C4-2B (cell line): ENCODE measurements at regions not wholly inside any gene's neighbourhood (a gene's known extent, or its start where the extent isn't known, plus 50 kb on each side); places are given as distances from the start of the nearest gene placed in this dataset.
"Not testable (repeated sequence)": the region's sequence is repeated elsewhere in the genome, so short reads cannot be mapped to it uniquely, and the experiment has no call there.

Source experiments
- CTCF ChIP-seq: fragments of 450-650 bp; conservative IDR thresholded peaks from 2 replicates; pipeline ENCODE4 v1.5.1; 2017; ENCODE audit warnings: mild to moderate bottlenecking
- ZFX ChIP-seq: fragments of 450-650 bp; IDR thresholded peaks from 2 replicates; pipeline ENCODE4 v1.6.1; 2017

GRCh38 chr5:143924979-143925325 lies 113.0 kb downstream of the HMHB1 start:
- not testable (repeated sequence) for TF ChIP-seq CTCF, ZFX
